Activated T-cell treated with anti-CD3 and anti-CD28 coated beads for 24 hours (primary cell): ENCODE measurements at regions not wholly inside any gene's neighbourhood (a gene's known extent, or its start where the extent isn't known, plus 50 kb on each side); places are given as distances from the start of the nearest gene placed in this dataset.

ENCODE experiments used
- DNase-seq: peaks from one replicate; pipeline ENCODE4 v3.0.0-alpha.2; 2020; ENCODE audit warnings: low read depth

GRCh38 chr6:122008101-122008999, 391.1 kb upstream of the HSF2 start:
- DNase-seq = no peak

- DNase-seq = no peak
These were observed 390.5 kb upstream of the HSF2 start for GRCh38 chr6:122009000-122009350.

GRCh38 chr6:122012578-122012977, 386.9 kb upstream of the HSF2 start:
- DNase-seq = no peak

GRCh38 chr6:122014961-122015360, 384.5 kb upstream of the HSF2 start:
- no peak for DNase-seq

GRCh38 chr6:122020588-122021264, 378.7 kb upstream of the HSF2 start:
- DNase-seq = no peak

- no peak for DNase-seq
These were observed 374.3 kb upstream of the HSF2 start for GRCh38 chr6:122025104-122025503.

- DNase-seq = no peak
These were observed 372.7 kb upstream of the HSF2 start for GRCh38 chr6:122026582-122027369.

- no peak for DNase-seq
These were observed 370.4 kb upstream of the HSF2 start for GRCh38 chr6:122028933-122029522.

- DNase-seq = no peak
These were observed 365.8 kb upstream of the HSF2 start for GRCh38 chr6:122033564-122034181.

GRCh38 chr6:122035173-122035572, 364.3 kb upstream of the HSF2 start:
- DNase-seq = no peak

GRCh38 chr6:122040261-122040660, 359.2 kb upstream of the HSF2 start:
- no peak for DNase-seq

GRCh38 chr6:122042380-122042779, 357.1 kb upstream of the HSF2 start:
- DNase-seq = no peak

GRCh38 chr6:122042960-122043735, 356.3 kb upstream of the HSF2 start:
- DNase-seq = no peak

GRCh38 chr6:122048570-122048969, 350.9 kb upstream of the HSF2 start:
- DNase-seq = no peak

GRCh38 chr6:122049341-122049740, 350.1 kb upstream of the HSF2 start:
- DNase-seq = no peak

- no peak for DNase-seq
These were observed 349.2 kb upstream of the HSF2 start for GRCh38 chr6:122050242-122050755.

GRCh38 chr6:122052346-122052900, 347.0 kb upstream of the HSF2 start:
- no peak for DNase-seq

- no peak for DNase-seq
These were observed 339.5 kb upstream of the HSF2 start for GRCh38 chr6:122059918-122060317.

GRCh38 chr6:122061855-122062254, 337.6 kb upstream of the HSF2 start:
- no peak for DNase-seq

- DNase-seq = no peak
These were observed 336.4 kb upstream of the HSF2 start for GRCh38 chr6:122063076-122063475.

GRCh38 chr6:122063761-122064160, 335.7 kb upstream of the HSF2 start:
- no peak for DNase-seq
